Loucy (cell line): ENCODE measurements at regions not wholly inside any gene's neighbourhood (a gene's known extent, or its start where the extent isn't known, plus 50 kb on each side); places are given as distances from the start of the nearest gene placed in this dataset.
"Not testable (repeated sequence)": the region's sequence is repeated elsewhere in the genome, so short reads cannot be mapped to it uniquely, and the experiment has no call there.

Experiments used
- H2AFZ ChIP-seq: fragments of 200-600 bp; sonication (generic); 2 replicates; pipeline ENCODE4 v1.6.0; 2016; ENCODE audit warnings: antibody characterized with exemption, mild to moderate bottlenecking, low read length, moderate library complexity
- H3F3A ChIP-seq: fragments of 200-600 bp; 2 replicates; pipeline ENCODE4 v1.6.0; 2016; ENCODE audit warnings: antibody characterized with exemption, low read depth, mild to moderate bottlenecking
- H3K27me3 ChIP-seq: fragments of 200-600 bp; sonication (generic); 2 replicates; pipeline ENCODE4 v1.6.1; 2014; ENCODE audit warnings: low read length, mild to moderate bottlenecking; ENCODE audit not compliant: insufficient read depth, poor library complexity, severe bottlenecking
- H3K36me3 ChIP-seq: fragments of 200-600 bp; sonication (generic); 2 replicates; pipeline ENCODE4 v1.6.1; 2016; ENCODE audit warnings: low read length; ENCODE audit not compliant: insufficient read depth
- H3K4me1 ChIP-seq: fragments of 200-600 bp; sonication (generic); 2 replicates; pipeline ENCODE4 v1.5.1; 2014; ENCODE audit warnings: low read length, mild to moderate bottlenecking; ENCODE audit not compliant: insufficient read depth, poor library complexity, severe bottlenecking
- H3K4me2 ChIP-seq: fragments of 200-600 bp; sonication (generic); 2 replicates; pipeline ENCODE4 v1.6.0; 2014; ENCODE audit warnings: antibody characterized with exemption, low read length, low read depth, mild to moderate bottlenecking; ENCODE audit not compliant: poor library complexity, severe bottlenecking
- H3K4me3 ChIP-seq: fragments of 200-600 bp; sonication (generic); 2 replicates; pipeline ENCODE4 v1.5.1; 2014; ENCODE audit warnings: low read length, mild to moderate bottlenecking, mixed read lengths; ENCODE audit not compliant: poor library complexity, severe bottlenecking
- H3K79me2 ChIP-seq: fragments of 200-600 bp; sonication (generic); 2 replicates; pipeline ENCODE4 v1.6.1; 2014; ENCODE audit warnings: low read length; ENCODE audit not compliant: insufficient read depth
- H3K9ac ChIP-seq: fragments of 200-600 bp; sonication (generic); 2 replicates; pipeline ENCODE4 v1.6.0; 2014; ENCODE audit warnings: mild to moderate bottlenecking, low read depth, low read length, moderate library complexity; ENCODE audit not compliant: poor library complexity, severe bottlenecking
- H3K9me2 ChIP-seq: fragments of 200-600 bp; sonication (generic); replicated peaks from 2 replicates; pipeline ENCODE4 v1.6.1; 2016; ENCODE audit warnings: low read depth, low read length, mixed read lengths
- H3K9me3 ChIP-seq: fragments of 200-600 bp; sonication (generic); 2 replicates; pipeline ENCODE4 v1.6.1; 2014; ENCODE audit warnings: mild to moderate bottlenecking, antibody characterized with exemption, low read length, low read depth; ENCODE audit not compliant: insufficient read depth
- H4K20me1 ChIP-seq: fragments of 200-600 bp; sonication (generic); 2 replicates; pipeline ENCODE4 v1.6.0; 2014; ENCODE audit warnings: antibody characterized with exemption, low read length, mild to moderate bottlenecking; ENCODE audit not compliant: insufficient read depth, poor library complexity, severe bottlenecking
- EZH2phosphoT487 ChIP-seq: fragments of 200-600 bp; IDR thresholded peaks from 2 replicates; pipeline ENCODE4 v1.6.1; 2018; ENCODE audit warnings: antibody characterized with exemption, mild to moderate bottlenecking, moderate library complexity, borderline replicate concordance
- TF ChIP-seq, protein P1 (sequence below): fragments of 200-600 bp; sonication (generic); conservative IDR thresholded peaks from 2 replicates; pipeline ENCODE4 v1.5.1; 2014; ENCODE audit warnings: mild to moderate bottlenecking, antibody characterized with exemption, low read length

DNA sequence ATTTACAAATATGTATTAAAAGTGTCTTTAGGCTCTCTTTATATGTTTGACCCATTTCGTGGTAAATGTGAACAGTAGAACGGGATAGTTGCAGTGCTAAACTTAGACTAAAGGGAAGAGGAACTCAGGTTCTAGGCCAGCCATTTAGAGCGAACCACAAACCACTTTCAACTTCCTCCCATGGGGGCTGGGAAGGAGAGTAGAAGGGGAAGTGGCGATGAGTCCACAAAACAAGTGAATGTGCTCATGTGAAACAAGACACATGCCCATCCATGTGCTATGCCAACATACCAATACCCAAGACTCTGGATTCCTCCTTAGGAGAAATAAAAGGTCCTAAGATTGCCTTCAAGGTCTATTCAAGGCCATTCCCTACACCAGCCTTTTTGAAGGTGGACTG lies 940.4 kb upstream of the FOXG1 start:
- H3K79me2 ChIP-seq, H3F3A ChIP-seq, H3K9me3 ChIP-seq, H3K9me2 ChIP-seq, H3K27me3 ChIP-seq, H3K9ac ChIP-seq, H4K20me1 ChIP-seq, H3K4me1 ChIP-seq, H3K36me3 ChIP-seq: not testable (repeated sequence)
- 0 out of 2 replicates have a peak overlapping the region, but pooled peaks have one; percentile 39 for H2AFZ ChIP-seq
- H3K4me3 ChIP-seq, result peak overlapping the region; percentile 4
- H3K4me2 ChIP-seq, result peak overlapping the region; percentile 51

DNA sequence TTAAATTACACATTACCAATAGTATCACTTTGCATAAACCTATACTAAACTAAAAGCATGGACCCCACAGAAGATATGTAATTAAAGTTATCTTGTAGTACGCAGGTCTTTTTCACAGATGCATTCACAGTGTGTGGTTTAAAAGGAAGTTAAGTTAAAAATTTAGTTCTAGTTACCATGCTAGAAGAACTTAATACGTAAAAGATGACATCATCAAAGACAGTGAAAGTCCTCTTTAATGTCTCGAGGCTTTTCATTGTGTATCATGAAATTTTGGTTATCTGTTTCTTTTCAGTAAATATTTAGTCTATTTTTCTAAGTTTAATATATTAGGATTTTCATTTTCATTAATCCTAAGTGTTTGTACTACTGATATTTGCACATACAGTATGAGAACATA lies 934.6 kb upstream of the FOXG1 start:
- not testable (repeated sequence) for H3K36me3 ChIP-seq, H3K27me3 ChIP-seq, H3K4me3 ChIP-seq, H3K4me2 ChIP-seq, H3K9me3 ChIP-seq, H4K20me1 ChIP-seq, H3F3A ChIP-seq, H3K9me2 ChIP-seq, H3K79me2 ChIP-seq, H3K4me1 ChIP-seq, H3K9ac ChIP-seq, H2AFZ ChIP-seq

DNA sequence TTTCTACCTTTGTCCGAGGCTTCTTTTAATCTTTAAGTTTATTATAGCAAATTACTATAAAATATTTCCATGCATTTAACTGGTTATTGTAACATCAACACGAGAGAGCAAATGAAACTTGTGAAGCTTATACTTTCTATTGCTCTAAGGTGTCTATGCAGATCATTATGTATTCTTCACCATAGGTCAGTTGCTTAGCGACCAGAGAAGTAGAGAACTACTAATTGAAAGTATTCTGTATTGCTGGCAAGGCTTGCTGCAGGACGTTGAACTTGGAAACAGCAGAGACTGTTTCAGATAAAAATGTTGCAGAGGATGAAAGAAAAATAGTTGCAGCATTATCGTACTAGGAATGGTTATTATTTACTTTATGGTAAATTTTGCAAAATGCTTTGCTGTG lies 933.6 kb upstream of the FOXG1 start:
- not testable (repeated sequence) for H3K4me1 ChIP-seq, H2AFZ ChIP-seq, H3K9me3 ChIP-seq, H3K79me2 ChIP-seq, H3F3A ChIP-seq, H3K9me2 ChIP-seq, H4K20me1 ChIP-seq, H3K4me3 ChIP-seq, H3K9ac ChIP-seq, H3K4me2 ChIP-seq, H3K36me3 ChIP-seq, H3K27me3 ChIP-seq

DNA sequence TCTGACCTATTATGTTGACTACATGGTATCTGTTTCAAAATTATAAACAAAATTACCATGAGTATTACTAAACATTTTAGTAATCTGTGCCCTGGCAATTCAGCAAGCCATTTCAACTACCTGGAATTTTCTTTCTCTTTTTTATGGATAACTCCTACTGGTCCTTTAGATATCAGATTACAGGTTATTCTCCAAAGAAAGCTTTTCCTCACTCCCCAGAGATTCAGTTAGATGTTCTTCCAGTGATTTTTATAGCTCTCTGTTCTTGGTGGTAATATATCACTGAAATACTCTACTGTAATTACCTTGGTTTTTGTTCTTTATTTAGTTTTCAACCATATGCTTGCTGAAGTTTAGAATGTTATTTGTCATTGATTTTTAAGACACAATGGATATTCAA lies 930.2 kb upstream of the FOXG1 start:
- Histone ChIP-seq H3K9ac (no peak overlapping the region), H3K79me2 (no peaks in the 10 kb centered on the region), H3K4me2 (no peak overlapping the region), H3K27me3 (no peaks in the 10 kb centered on the region), H4K20me1 (no peaks in the 10 kb centered on the region), H3F3A (no peaks in the 10 kb centered on the region), H2AFZ (no peak overlapping the region), H3K36me3 (no peaks in the 10 kb centered on the region), H3K9me3 (no peaks in the 10 kb centered on the region), H3K4me1 (no peaks in the 10 kb centered on the region), H3K9me2 (no peaks in the 10 kb centered on the region), H3K4me3 (no peak overlapping the region)
- no peak for TF ChIP-seq EZH2phosphoT487
- TF ChIP-seq, protein P1, sequence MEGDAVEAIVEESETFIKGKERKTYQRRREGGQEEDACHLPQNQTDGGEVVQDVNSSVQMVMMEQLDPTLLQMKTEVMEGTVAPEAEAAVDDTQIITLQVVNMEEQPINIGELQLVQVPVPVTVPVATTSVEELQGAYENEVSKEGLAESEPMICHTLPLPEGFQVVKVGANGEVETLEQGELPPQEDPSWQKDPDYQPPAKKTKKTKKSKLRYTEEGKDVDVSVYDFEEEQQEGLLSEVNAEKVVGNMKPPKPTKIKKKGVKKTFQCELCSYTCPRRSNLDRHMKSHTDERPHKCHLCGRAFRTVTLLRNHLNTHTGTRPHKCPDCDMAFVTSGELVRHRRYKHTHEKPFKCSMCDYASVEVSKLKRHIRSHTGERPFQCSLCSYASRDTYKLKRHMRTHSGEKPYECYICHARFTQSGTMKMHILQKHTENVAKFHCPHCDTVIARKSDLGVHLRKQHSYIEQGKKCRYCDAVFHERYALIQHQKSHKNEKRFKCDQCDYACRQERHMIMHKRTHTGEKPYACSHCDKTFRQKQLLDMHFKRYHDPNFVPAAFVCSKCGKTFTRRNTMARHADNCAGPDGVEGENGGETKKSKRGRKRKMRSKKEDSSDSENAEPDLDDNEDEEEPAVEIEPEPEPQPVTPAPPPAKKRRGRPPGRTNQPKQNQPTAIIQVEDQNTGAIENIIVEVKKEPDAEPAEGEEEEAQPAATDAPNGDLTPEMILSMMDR, result no peak

DNA sequence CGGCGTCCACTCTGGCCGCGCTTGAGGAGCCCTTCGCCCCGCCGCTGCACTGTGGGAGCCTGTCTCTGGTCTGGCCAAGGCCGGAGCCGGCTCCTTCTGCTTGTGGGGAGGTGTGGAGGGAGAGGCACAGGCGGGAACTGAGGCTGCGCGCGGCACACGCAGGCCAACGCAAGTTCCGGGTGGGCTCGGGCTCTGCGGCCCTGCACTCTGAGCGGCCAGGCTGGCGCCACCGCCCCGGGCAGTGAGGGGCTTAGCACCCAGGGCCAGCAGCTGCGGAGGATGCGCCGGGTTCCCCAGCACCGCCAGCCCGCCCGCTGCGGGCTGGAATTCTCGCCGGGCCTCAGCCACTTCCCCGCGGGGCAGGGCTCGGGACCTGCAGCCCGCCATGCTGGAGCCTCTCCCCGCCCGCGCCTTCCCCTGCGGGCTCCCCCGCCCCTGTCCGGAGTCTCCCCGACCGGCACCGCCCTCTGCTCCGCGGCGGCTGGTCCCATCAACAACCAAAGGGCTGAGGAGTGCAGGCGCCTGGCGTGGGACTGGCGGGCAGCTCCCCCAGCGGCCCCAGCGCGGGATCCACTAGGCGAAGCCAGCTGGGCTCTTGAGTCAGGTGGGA lies 921.2 kb upstream of the FOXG1 start:
- Histone ChIP-seq H2AFZ (no peak overlapping the region), H3K79me2 (no peaks in the 10 kb centered on the region), H3K4me2 (no peak overlapping the region), H3K9me2 (no peaks in the 10 kb centered on the region), H3K4me3 (no peak overlapping the region), H3K9ac (no peak overlapping the region), H3K9me3 (no peaks in the 10 kb centered on the region), H4K20me1 (no peaks in the 10 kb centered on the region), H3K36me3 (no peaks in the 10 kb centered on the region), H3K4me1 (no peaks in the 10 kb centered on the region), H3F3A (no peaks in the 10 kb centered on the region), H3K27me3 (no peaks in the 10 kb centered on the region)
- TF ChIP-seq, protein P1, result no peak
- no peak for TF ChIP-seq EZH2phosphoT487
